GM10266 (cell line): ENCODE measurements at regions not wholly inside any gene's neighbourhood (a gene's known extent, or its start where the extent isn't known, plus 50 kb on each side); places are given as distances from the start of the nearest gene placed in this dataset.

Experiments used
- DNase-seq: peaks from one replicate; pipeline ENCODE4 v3.0.0; 2012; ENCODE audit errors: extremely low spot score
- TF ChIP-seq, protein P1 (sequence below): IDR thresholded peaks from 2 replicates; pipeline ENCODE4 v1.5.1; 2012; ENCODE audit warnings: mild to moderate bottlenecking, low read depth; ENCODE audit not compliant: control insufficient read depth, insufficient read depth; ENCODE audit errors: missing control alignments

DNA sequence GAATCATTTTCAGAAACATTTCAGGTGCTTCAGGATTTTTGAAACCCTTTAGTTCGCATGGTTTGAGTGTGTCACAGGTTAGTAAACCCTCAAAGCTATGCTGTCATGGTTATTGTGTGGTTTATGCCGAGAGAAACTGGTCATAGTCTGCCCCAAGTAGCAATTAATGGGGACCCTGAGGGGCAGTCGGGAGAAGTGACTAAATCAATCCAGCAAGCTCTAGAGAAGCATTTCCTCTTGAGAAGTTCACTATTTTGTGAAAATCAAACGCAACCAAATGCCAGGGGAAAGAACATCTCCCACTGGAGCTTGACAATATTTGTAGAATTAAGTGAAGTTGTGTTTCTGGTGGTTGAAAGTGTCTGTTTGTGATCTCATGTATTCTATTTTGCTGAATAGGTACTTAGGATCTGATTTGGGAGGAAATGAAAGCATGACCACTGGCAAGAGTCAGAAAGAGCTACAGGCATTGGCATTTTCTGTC lies 63.0 kb upstream of the BACH1 start:
- peak; percentile 42 for DNase-seq

DNA sequence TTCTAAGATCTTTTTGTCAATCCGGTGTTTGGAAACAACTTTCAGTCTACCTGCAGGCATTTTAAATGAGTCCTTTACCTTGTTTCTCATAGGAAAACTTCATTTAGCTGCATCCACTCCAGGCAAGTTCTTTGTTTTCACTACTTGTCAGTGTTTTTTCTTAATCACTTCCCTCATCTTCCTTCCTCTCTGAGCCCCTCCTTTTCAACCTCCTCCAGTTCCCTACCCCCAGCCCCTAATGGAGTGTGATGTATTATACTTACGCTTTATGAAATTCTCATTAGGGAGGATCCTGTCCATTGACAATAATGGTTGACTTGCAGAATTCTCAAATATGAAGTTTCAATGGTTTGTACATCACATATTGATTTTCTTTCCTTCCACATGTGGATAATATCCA lies 62.5 kb upstream of the BACH1 start:
- TF ChIP-seq, protein P1, sequence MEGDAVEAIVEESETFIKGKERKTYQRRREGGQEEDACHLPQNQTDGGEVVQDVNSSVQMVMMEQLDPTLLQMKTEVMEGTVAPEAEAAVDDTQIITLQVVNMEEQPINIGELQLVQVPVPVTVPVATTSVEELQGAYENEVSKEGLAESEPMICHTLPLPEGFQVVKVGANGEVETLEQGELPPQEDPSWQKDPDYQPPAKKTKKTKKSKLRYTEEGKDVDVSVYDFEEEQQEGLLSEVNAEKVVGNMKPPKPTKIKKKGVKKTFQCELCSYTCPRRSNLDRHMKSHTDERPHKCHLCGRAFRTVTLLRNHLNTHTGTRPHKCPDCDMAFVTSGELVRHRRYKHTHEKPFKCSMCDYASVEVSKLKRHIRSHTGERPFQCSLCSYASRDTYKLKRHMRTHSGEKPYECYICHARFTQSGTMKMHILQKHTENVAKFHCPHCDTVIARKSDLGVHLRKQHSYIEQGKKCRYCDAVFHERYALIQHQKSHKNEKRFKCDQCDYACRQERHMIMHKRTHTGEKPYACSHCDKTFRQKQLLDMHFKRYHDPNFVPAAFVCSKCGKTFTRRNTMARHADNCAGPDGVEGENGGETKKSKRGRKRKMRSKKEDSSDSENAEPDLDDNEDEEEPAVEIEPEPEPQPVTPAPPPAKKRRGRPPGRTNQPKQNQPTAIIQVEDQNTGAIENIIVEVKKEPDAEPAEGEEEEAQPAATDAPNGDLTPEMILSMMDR, result no peak
- no peak for DNase-seq

More for the DNA sequence above, 63.0 kb upstream of the BACH1 start:
- TF ChIP-seq, protein P1, result no peak

DNA sequence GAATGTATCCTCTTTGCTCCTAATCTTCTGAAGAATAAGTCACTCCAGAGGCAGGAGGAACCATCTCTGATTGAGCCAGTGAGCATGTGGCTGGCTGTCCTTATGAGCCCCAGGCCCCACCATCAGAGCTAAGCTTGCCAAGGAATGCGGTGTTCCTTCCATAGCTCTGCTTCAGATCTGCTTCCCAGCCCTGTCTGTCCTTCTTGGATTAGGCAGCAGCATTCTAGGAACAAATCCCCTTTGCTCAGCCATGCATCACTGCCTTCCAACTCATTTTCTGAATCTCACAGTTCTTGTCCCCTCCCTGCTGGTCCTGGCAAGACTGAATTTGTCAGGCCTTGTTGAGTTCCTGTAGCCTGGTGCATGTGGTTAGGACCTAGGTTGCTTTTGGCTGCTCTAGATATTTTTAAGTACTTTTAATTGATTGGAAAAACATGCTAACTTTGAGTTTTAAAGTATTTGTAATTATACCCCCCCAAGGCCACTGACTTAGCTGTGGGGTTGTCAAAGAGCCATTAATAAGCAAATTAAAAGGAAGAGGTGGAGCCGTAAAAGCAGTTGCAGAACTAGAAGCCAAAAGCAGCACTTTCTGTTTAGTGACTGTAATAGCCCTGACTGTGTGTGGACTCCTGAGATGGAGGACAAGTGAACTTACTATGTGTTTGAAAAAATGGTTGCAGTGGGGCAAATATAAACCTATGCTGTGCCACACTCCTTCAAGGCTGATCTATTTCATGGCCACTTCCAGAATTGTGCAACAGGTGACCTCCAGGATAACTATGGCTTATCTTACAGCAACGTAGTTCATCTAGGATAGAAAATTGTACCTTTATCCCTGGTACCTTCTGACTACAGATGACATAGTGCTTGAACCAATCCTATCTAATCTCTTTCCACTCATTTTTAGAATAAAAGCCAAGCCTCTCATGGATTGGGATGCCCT lies 61.3 kb upstream of the BACH1 start:
- TF ChIP-seq, protein P1, result no peak
- no peak for DNase-seq

DNA sequence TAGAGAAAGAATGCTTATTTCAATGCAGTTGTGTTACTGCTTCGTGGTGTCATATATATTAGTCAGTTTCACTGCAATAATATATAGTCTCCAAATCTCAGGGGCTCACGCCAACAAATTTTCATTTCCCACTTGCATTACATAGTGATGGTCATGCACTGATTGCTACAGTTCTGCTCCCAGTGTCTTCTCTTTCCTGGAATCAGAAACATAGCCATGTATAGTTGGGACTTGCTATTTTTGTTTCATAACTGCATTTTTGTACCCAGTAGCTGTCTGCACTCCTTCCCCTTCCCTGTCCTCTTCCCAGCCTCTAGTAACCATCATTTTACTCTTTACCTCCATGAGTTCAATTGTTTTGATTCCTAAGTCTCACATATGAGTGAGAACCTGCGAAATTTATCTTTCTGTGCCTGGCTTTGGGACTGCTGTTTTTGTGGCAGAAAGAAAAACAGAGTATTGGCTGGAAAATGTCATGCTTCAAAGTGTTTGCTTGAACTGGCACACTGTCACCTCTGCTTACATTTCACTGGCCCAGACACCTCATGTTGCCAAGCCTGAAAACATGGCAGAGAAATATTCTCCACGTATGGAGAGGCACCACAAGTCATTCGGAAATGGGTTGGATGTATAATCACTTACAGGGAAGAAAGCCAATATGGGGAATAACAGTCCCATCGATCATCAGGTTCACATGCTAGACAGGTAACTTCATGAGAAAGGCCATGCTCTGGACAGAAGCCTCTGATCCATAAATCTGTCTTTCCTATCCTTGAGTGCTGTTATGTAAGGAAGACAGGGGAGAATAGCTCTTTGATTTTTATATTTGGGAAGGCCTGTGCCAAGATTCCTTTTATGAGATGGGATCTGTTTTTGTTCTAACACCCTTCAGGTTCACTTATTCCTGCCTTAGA lies 60.4 kb upstream of the BACH1 start:
- TF ChIP-seq, protein P1, result no peak
- no peak for DNase-seq

DNA sequence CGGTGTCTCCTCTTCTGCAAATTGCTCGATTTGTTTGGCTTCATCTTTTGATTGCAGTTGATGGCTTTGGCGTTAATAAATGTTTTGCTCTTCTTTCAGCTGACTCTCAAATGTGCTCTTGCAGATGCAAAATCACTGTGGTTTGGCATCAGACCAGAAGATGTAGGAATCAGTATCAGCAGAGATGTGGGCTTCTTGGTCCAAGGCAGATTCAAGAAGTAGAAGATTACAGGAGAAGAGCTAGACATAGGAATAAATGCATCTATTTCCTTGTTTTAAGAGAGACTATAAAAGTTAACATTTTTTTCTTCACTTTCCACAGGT lies 59.8 kb upstream of the BACH1 start:
- DNase-seq, result no peak

DNA sequence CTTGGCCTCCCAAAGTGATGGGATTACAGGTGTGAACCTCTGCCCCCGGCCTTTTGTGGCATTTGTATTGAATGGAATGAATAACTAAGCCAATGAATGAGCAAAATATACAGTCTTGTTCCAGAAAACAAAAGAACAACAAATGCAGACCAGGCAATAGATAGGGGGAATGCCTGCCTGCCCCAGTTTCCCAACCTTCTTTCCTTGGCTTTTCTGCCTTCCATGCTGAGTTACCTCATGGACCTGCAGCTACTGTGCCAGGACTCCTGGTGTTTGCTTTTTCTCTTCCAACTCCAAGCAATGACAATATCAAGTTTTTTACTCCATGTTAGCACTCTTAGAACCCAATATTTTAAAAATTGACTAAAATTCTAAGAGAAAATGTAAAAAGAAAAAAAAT lies 58.6 kb upstream of the BACH1 start:
- no peak for DNase-seq
- TF ChIP-seq, protein P1, result no peak

More for the DNA sequence above, 59.8 kb upstream of the BACH1 start:
- TF ChIP-seq, protein P1, result no peak
